NCI-H526 (cell line): ENCODE measurements at regions not wholly inside any gene's neighbourhood (a gene's known extent, or its start where the extent isn't known, plus 50 kb on each side); places are given as distances from the start of the nearest gene placed in this dataset.

Experiments
- DNase-seq, 2 experiments: peaks; one replicate each; lab custom pipeline; 2025; lab: John Stamatoyannopoulos, UW

DNA sequence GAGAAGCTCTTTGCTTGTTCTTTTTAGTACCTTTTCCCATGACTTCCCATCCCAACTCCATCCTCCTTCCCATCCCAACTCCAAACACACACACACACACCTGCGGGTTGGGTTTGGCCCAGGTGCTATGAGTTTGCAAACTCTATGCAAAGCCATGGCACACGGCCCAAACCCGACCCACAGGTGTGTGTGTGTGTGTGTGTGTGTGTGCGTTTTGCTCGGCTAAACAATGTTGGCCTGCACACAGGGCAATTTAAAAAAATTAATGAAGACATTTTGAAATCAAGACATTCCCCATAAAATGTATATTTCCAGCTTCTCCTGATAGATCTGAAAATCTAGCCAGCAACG, 103.7 kb upstream of the TLE3 start:
- peak; percentile 82 to 93 for DNase-seq

DNA sequence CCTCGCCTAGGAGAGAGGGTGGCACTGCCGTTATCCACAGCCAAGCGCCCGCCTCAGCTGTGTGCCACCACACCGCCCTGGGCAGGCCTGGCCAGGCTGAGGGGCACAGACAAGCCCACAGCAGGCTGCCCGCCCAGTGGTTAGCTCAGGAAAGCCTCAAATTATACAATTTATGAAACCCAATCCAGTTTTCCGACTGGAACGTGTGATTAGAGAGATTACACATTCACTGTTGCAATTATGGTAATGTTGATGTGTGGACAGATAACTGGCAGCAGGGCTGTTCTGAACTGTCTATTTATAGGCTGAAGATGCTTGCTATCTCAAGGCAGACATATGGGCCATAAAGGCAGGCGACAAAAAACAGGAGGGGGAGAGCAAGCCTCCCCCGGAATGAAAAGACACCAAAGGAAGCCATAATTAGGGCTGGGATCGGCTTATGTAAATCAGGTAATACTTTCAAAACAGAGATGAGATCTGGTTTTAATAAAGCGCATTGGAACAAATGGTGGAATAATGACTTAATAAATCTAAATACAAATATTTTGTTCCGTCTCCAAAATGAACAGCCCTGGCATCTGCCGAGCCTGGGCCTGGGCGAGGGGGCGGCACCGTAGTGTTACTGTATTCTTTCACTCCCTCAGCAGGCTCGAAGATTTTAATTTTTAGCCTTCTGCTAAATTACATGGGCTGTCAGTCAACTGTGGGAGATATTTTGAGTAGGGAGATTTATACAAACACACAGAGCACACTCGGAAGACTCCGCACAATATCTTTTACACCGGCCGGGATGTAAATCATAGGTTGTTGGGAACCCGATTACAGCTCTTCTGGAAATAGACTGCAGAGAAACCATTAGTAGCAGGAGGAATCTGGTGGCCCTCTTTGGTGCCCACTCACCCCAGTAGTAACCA, 103.1 kb upstream of the TLE3 start:
- peak; percentile 76 to 79 for DNase-seq

DNA sequence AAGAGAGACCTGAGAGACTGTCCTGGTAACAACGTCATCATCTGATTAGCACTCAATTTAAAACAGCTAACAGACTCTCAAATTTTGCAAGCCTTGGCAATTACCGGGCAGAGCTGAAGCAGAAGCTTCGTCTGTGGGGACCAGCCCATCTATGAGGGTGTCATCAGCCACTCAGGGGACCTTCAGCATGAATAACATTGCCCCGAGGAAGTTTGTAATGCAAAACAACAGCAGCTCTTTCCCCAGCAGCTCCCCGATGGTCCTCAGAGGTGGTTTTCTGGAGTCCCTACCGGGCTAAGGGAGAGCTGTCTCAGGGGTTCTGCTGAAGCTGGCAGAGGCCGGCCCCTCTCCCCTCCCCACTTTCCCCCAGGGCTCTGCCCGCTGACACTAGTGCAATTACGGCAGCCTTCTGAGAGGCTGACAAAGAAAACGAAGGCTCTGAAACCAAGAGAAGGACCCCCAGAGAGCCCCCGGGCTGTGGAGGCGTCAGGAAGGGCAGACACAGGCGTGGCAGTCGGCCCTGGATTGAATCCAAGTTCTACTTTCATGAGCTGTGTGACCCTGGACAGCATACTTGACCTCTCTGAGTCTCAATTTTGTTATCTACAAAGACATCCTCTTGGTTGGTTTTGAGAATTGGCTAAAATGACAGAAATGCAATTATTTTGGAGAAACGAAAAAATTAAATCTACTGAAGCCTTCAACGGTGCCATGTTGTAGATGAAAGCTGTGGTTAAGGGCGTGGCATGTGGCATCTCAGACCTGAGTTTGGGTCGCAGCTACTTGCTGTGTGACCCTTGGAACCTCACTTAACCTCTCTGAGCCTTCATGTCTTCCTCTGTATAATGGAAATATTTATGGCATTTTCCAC, 102.1 kb upstream of the TLE3 start:
- peak; percentile 9 to 63 for DNase-seq

DNA sequence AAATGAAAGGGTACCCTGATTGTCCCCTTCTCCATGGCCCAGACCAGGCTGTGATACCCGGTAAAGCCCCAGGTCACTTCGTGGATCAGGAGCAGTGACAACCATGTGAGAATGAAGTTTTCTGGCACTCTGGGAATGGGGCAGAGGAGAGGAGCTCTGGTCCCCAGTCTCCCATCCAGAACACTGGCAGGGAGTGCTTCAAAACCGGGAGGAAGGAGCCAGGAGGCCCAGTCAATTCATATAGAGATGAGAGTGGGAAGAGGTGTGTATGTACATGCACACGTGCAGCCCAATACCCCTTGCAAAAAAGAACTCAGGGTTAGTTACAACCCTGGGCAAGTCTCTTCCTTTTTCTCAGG, 101.4 kb upstream of the TLE3 start:
- peak; percentile 21 to 52 for DNase-seq

DNA sequence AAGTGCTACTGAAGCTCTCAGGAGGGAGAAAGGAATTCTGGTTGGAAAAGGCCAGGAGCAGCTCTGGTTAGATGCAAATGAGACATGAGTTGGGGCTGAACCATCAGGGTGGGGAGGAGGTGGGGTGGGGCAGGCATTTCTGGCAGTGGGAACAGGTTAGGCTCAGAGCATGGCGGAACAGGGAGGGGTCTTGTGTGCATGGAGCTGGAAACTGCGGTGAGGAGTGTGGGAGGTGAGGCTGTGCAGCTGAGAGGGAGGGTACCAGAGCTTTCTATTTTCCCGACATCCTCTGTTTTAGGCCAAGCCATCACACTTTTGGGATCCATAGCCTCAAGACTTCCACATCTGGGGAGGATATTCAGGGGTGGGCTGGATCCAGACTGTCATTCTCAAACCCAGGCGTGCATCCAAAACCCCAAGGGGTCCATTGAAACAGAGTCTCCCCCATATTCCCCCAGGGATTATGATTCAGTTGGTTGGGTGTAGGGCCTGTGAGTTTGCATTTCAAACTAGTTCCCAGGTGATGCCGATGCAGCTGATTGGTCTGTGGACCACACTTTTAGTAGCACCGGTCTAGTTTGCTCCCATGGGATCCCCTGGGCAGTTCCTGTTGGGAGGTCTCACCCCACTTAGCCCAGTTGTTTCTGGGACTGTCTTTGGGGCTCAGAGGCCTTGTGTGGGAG, 100.9 kb upstream of the TLE3 start:
- DNase-seq = peak; percentile 87 to 90

DNA sequence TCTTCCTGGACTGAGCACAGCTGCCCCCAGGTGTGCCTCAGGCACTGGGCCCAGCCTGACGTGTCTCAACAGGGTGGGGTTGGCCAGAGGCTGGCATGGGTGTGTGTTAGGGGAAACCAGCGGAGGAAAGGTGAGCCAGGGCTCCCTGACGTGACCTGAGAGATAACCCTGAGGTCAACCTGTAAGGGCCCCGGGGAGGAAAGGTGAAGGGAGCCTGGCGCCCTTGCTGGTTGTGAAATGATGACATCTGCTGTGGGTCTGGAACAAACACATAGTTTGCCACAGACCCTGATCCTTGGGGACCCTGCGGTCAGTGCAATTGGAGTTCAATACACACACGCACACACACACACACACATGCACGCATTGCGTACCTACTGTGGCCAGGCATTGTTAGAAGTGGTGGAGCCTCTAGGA, 100.2 kb upstream of the TLE3 start:
- no peak for DNase-seq

DNA sequence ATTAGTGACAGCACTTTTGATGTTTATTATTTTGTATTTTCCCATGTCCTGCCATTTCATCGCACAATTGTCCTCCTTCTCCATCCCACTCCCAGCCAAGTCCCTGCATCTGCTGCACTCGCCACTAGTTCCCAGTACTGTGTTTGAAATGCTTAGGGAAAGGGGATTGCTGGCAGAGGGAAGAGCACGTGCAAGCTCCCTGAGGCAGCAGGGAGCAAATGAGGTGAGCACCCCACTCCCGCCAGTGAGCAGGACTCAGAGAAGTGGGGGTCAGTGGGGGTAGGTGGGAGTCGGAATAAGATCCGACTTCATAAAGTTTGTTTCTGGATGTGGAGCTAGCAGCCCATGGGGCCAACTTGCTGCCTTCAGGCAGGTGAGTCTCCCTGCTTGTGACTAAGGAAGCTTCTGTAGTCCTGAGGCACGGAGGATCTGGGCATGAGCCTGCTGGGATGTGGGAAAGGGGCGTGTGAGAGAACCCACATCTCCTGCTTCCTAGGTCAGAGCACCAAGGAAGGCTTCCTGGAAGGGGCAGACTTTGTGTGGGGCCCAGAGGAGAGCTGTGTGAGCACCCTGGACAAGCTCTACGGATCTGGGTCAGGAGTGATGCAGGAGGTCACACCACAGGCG, 99.7 kb upstream of the TLE3 start:
- DNase-seq = peak in 1 of 2 experiments; percentile 26

DNA sequence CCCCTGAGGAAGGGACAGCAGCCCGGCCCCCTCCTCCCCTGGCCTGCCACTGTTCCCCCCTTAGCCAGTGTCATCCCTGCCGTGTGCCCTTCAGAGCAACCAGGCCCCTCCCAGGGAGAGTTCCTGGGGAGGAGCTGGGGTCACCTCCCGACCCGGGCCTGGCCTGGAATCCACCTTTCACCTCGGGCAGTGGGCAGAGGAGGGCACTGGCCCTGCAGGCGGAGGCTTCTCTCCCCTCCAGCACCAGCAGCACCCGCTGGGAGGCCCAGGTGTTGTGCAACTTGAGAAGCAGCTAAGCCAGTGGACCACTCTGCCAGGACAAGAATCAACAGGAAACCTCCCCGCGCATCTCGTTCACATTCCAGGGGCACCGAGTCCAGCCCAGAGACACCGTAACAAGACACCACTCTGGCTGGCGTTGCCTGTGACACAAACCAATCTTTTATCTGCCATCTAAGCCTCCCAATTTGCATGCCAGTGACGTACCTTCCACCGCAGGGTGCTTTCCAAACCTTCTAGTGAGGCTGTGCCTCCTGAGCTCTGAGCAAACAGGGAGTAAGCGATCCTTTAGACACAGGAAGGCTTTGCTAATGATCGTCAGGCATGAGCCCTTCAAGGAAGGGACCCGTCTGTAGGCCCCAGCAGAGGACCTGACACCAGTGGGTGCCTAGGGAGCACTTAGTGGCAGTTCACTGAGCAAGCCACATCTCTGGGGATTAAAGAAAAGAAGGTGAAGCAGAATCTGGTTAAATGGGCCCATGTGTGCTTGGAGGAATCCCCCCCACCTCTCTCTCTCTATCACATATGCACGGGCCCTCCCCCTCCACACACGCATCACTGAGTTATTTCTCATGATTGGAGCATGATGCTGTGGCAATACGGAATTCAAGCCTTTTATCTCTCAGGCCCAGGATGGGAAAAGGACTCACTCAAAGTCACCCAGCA, 98.9 kb upstream of the TLE3 start:
- peak; percentile 99 for DNase-seq

DNA sequence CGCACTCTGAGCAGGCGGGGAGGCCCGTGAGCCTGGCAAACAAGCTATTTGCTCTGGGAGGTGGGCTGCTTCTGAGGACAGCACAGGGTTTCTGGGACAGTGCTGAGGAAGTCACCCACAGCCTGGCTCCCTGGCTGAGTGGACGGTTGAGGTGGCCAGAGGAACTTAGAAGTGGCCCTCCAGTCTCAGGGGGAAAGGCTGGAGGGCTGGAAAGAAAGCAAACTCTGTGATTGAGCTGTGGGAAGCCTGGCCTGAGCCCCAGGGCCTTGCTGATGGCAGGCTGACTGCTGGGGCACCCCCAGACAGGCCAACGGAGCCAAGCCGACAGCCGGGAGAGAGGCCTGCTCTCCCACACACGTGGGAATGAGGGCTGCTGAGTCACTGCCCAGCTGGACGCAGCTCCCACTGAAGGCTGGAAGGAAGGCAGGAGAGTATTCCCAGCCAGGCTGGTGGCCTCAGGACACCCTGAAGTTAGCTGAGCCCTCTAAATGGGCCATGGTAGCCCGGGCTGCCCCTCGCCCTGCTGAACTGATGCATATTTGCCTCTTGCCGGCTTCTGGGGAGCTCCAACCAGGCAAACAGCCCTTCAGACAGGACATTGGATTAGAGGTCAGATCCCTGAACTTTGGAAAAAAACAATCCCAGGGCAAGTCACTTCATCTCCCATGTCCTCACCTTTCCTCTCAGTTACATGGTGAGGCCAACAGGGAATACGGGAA, 98.0 kb upstream of the TLE3 start:
- peak in 1 of 2 experiments; percentile 13 for DNase-seq

DNA sequence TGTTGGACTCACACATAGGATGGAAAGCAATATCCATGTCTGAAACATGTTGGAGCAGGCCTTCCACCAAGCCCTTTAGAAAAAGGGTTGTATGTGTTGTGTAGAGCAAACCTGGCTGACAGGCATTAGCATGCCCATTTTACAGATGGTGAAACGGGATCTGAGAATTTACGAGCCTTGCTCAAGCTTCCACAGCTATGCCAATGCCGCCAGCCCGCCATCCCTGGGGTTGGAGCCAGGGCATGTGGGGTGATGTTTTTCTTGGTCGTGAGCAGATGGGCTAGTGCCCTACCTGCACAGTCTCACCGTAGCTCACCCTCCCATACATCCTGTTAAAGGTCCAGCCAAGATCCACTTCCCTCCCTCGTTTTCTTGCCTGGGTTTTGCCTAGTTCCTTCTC, 97.5 kb upstream of the TLE3 start:
- DNase-seq = no peak

DNA sequence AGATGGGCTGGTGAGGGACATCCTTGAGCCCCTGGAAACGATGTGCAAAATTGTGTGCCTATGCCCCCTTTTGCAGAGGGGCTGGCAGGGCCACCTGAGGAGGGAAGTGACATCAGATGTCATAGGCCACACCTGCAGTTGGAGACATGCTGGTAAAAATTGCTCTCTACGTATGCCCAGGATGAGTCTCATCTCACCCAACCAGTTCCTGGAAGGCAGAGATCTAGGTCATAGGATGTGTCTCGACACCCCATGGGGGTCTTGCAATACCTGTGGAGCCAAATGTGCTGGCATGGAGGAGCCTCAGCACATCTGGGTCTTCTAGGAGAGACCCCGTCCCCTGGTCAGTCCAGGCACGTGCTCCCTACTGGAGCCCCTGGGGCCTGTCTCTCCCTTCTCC, 96.5 kb upstream of the TLE3 start:
- DNase-seq = no peak

DNA sequence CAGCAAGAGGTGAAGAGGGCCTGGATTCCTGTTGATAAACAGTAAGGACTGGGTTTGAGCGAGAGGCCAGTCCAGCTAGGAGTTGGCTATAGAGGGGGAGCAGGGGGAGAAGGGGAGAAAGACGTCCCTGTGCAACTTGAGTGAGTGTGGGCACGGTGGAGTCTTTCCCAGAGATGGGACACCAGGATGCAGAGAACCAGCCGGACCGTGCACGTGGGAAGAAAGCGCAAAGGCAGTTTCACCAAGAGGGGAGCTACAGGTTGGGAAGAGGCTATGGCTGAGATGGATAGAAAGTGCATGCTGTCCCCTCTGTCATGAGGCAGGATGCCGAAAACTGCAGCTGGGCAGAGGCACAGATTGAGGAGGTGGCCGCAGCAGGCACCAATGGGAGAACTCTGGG, 96.0 kb upstream of the TLE3 start:
- no peak for DNase-seq

DNA sequence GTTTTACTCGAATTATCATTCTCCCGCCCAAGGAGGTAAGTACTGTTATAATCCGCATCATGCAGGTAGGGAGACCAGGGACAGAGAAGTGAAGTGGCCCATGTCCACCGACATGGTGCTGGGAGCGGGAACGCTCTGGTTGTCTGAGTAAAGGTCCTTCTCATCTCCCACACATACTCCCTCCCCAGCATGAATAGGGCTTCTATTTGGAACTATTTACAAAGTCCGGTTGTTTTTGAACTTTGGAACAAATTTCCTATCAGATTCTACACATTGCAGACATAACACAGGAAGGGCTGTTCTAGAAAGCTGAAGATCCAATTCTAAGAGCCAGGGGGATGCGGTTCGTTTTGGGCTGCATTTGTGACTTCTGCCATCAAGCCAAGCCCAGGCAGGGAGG, 94.8 kb upstream of the TLE3 start:
- no peak for DNase-seq

DNA sequence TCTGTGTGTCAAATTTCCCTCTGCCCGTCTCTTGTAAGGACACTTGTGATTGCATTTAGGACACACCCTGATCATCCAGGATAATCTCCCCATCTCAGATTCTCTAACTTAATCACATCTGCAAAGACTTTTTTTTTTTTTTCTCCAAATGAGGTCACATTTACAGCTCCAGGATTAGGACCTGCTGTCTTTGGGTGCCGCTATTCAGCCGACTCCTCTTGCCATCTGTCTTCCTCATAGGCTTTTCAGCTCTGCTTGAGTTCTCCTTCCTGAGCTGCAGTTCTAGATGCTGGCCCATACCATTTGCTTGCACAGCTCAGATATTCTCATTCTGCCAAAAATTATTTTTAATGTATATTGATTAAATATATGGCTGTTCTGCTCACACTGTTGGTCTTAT, 94.3 kb upstream of the TLE3 start:
- DNase-seq = no peak

DNA sequence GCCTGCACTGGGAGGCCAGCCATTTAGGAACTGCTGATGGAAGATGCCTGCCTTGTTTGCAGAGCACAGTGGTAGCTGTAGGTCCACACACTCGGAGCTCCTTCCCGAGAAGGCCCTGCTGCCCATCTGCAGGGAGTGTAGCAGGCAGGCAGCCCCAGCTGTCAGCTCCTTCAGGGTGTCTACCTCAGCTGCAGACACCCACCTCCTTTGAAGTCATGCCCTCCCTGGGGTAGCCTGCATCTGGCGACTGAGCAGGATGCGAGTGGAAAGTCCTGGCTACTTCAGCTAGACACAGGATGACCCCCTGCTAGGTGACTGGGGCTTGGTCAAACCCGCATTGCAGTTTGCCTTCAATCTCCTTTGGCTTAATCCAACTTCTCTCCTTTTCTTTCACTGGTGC, 93.2 kb upstream of the TLE3 start:
- no peak for DNase-seq

DNA sequence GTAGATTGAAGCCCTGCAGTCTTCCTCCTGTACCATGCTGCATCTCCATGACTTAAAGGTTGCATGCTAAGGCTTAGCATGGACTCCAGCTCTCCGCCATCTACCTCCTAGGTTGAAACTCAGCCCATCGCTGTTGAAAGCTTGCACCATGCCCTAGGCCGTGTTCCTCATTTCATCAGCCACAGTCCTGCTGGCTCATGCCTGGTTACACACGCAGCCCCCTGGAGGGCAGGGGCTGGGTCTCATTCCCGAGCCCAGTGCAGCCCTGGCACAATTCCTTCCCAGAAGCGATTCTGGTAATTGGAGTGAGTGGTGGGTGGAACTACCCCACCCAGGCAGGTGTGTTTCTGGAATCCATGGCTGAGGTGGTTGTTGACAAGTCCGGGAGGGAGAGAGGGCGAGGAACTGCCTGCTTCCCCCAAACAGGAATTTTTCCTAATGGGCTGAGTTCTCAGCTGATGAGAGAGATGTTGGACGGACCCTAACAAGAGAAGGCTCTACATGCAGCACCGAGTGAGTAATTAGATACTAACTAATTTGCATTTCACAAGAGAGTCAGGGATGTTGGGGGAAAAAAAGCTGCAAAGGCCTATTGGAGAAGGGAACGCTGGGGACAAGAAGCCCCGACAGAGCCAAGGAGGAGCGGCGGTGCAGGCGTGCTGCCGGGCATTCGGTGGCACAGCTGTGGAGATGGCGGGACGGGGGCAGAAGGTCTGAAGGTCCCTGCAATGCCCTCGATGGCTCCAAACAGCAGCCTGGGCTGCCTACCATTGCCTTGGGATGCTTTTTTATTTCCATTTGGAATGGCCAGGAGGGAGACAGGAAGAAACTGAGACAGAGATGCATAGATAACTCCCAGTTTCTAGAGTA, 92.3 kb upstream of the TLE3 start:
- DNase-seq = peak; percentile 32 to 68

DNA sequence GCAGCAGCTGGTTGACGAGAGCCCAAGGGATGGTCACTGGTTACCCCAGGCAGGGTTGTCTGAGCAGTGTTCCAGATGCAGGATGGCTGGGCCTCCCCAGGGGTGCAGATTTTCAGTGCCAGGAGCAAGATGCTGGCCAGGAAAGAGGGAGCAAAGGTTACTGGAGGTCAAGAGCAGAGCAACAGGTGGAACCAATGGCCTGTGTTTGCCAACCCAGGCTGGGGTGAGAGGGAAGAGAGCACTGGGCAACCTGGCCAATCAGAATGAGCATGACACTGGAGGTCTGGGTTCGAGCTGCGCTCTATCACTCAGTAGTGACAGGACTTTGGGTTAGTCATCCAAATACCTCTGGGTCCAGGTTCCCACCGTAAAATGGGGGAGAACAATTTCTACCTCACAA, 90.6 kb upstream of the TLE3 start:
- no peak for DNase-seq

DNA sequence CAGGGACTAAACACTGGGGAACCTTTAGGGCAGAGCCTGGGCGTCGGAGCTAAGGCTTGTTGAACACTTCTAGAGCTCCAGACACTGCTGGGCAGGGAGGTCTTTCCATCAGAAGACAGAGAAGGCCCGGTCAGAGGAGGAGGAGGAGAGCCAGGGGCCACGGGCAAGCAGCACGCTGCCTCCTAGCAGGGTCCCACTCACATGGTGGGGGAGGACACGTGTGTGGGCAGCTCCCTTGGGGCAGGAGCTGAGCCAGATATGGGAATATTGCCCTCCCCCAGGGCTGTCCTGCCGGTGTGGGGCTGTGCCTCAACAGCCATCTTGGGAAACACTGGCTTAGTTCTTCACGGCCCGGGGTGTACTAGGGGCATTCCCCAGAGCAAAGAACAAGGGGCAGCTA, 89.6 kb upstream of the TLE3 start:
- no peak for DNase-seq

DNA sequence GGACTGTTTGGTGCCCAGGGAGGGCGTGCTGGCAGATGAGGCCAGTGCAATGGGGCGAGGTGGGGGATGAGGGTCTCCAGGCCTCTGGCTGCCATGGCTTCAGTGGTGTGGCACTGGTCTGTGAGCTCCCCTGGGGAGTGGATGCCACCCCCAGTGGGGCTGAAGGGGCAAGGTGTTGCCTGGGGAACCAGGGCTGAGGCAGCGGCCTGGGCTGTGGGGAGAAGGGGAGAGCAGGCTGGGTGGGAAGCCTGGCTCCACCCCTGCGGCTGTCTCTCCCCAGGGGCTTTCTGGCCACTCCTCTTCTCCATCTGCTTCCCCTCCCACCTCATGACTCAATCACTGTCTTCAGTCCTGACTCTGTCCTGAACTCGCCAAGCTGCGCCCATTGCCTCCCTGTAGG, 88.4 kb upstream of the TLE3 start:
- DNase-seq = no peak
